HUES48 (cell line): ENCODE measurements at regions not wholly inside any gene's neighbourhood (a gene's known extent, or its start where the extent isn't known, plus 50 kb on each side); places are given as distances from the start of the nearest gene placed in this dataset.

Experiments
- H3K27ac ChIP-seq: one replicate; pipeline ENCODE4 v1.7.0; 2013; ENCODE audit warnings: low read depth, low read length, inconsistent platforms
- H3K27me3 ChIP-seq: 2 replicates; pipeline ENCODE4 v1.6.1; 2013; ENCODE audit warnings: mild to moderate bottlenecking, low read length; ENCODE audit not compliant: control insufficient read depth, insufficient read depth
- H3K36me3 ChIP-seq: 2 replicates; pipeline ENCODE4 v1.6.1; 2013; ENCODE audit warnings: low read length; ENCODE audit not compliant: control insufficient read depth, insufficient read depth
- H3K4me1 ChIP-seq: 2 replicates; pipeline ENCODE4 v1.6.1; 2013; ENCODE audit warnings: mild to moderate bottlenecking, low read length; ENCODE audit not compliant: control insufficient read depth, insufficient read depth
- H3K4me3 ChIP-seq: 2 replicates; pipeline ENCODE4 v1.5.1; 2013; ENCODE audit warnings: mild to moderate bottlenecking, low read depth, low read length
- H3K9ac ChIP-seq: 2 replicates; pipeline ENCODE4 v1.6.1; 2013; ENCODE audit warnings: mild to moderate bottlenecking, low read depth, low read length, moderate library complexity
- H3K9me3 ChIP-seq: 2 replicates; pipeline ENCODE4 v1.6.1; 2013; ENCODE audit warnings: low read length; ENCODE audit not compliant: control insufficient read depth, insufficient read depth

- Histone ChIP-seq H3K4me3 (no peak overlapping the region), H3K36me3 (no peaks in the 10 kb centered on the region)
Measured at GRCh38 chr11:8796941-8797340, 114.0 kb upstream of the AKIP1 start.

GRCh38 chr11:8799273-8799672, 111.7 kb upstream of the AKIP1 start:
- H3K27ac ChIP-seq, result no peak overlapping the region
- no peak overlapping the region for H3K4me3 ChIP-seq
- H3K9me3 ChIP-seq, result no peaks in the 10 kb centered on the region
- no peaks in the 10 kb centered on the region for H3K27me3 ChIP-seq
- H3K4me1 ChIP-seq, result peaks cover 3% of the 10 kb centered on the region; the same call in 1 of the 2 replicates
- H3K9ac ChIP-seq, result no peak overlapping the region
- no peaks in the 10 kb centered on the region for H3K36me3 ChIP-seq

More at GRCh38 chr11:8796941-8797340, 114.0 kb upstream of the AKIP1 start:
- peaks cover 5% of the 10 kb centered on the region; the same call in 1 of the 2 replicates for H3K4me1 ChIP-seq
- H3K27me3 ChIP-seq, result no peaks in the 10 kb centered on the region
- no peak overlapping the region for H3K27ac ChIP-seq
- no peaks in the 10 kb centered on the region for H3K9me3 ChIP-seq
- H3K9ac ChIP-seq, result no peak overlapping the region

- no peaks in the 10 kb centered on the region for H3K36me3 ChIP-seq
- H3K4me1 ChIP-seq, result no peaks in the 10 kb centered on the region
- H3K27ac ChIP-seq, result no peak overlapping the region
- no peak overlapping the region for H3K4me3 ChIP-seq
- H3K9me3 ChIP-seq, result no peaks in the 10 kb centered on the region
- H3K27me3 ChIP-seq, result no peaks in the 10 kb centered on the region
- H3K9ac ChIP-seq, result no peak overlapping the region
Measured at GRCh38 chr11:8800520-8801110, 110.4 kb upstream of the AKIP1 start.

- H3K4me3 ChIP-seq, result no peak overlapping the region
- no peak overlapping the region for H3K27ac ChIP-seq
- H3K36me3 ChIP-seq, result no peaks in the 10 kb centered on the region
- no peaks in the 10 kb centered on the region for H3K27me3 ChIP-seq
- no peaks in the 10 kb centered on the region for H3K4me1 ChIP-seq
- no peaks in the 10 kb centered on the region for H3K9me3 ChIP-seq
- no peak overlapping the region for H3K9ac ChIP-seq
Measured at GRCh38 chr11:8801121-8801520, 109.9 kb upstream of the AKIP1 start.

GRCh38 chr11:8802251-8802650, 108.7 kb upstream of the AKIP1 start:
- H3K36me3 ChIP-seq, result no peaks in the 10 kb centered on the region
- H3K9ac ChIP-seq, result no peak overlapping the region
- no peak overlapping the region for H3K27ac ChIP-seq
- no peaks in the 10 kb centered on the region for H3K9me3 ChIP-seq
- no peaks in the 10 kb centered on the region for H3K27me3 ChIP-seq
- H3K4me1 ChIP-seq, result no peaks in the 10 kb centered on the region
- H3K4me3 ChIP-seq, result no peak overlapping the region

GRCh38 chr11:8803973-8804372, 107.0 kb upstream of the AKIP1 start:
- Histone ChIP-seq H3K9ac (no peak overlapping the region), H3K36me3 (no peaks in the 10 kb centered on the region), H3K27me3 (no peaks in the 10 kb centered on the region), H3K27ac (no peak overlapping the region), H3K4me1 (no peaks in the 10 kb centered on the region), H3K9me3 (no peaks in the 10 kb centered on the region), H3K4me3 (no peak overlapping the region)

- Histone ChIP-seq H3K4me3 (no peak overlapping the region), H3K27me3 (no peaks in the 10 kb centered on the region), H3K4me1 (peaks cover 6% of the 10 kb centered on the region; the same call in 1 of the 2 replicates), H3K36me3 (no peaks in the 10 kb centered on the region), H3K9ac (no peak overlapping the region), H3K9me3 (no peaks in the 10 kb centered on the region), H3K27ac (no peak overlapping the region)
Measured at GRCh38 chr11:8805296-8805695, 105.7 kb upstream of the AKIP1 start.

GRCh38 chr11:8806974-8807373, 104.0 kb upstream of the AKIP1 start:
- Histone ChIP-seq H3K4me3 (no peak overlapping the region), H3K27me3 (no peaks in the 10 kb centered on the region), H3K9ac (no peak overlapping the region), H3K36me3 (no peaks in the 10 kb centered on the region), H3K4me1 (peaks cover 14% of the 10 kb centered on the region), H3K27ac (no peak overlapping the region), H3K9me3 (no peaks in the 10 kb centered on the region)

- Histone ChIP-seq H3K27me3 (no peaks in the 10 kb centered on the region), H3K9me3 (no peaks in the 10 kb centered on the region), H3K27ac (no peak overlapping the region), H3K9ac (no peak overlapping the region), H3K4me3 (no peak overlapping the region), H3K4me1 (peaks cover 14% of the 10 kb centered on the region), H3K36me3 (no peaks in the 10 kb centered on the region)
Measured at GRCh38 chr11:8807544-8808225, 103.3 kb upstream of the AKIP1 start.

- Histone ChIP-seq H3K9me3 (no peaks in the 10 kb centered on the region), H3K27me3 (no peaks in the 10 kb centered on the region), H3K4me1 (peaks cover 16% of the 10 kb centered on the region), H3K4me3 (no peak overlapping the region), H3K27ac (no peak overlapping the region), H3K9ac (no peak overlapping the region), H3K36me3 (no peaks in the 10 kb centered on the region)
Measured at GRCh38 chr11:8808226-8808585, 102.8 kb upstream of the AKIP1 start.

- Histone ChIP-seq H3K4me3 (no peak overlapping the region), H3K4me1 (peaks cover 27% of the 10 kb centered on the region), H3K9ac (no peak overlapping the region), H3K9me3 (no peaks in the 10 kb centered on the region), H3K27ac (no peak overlapping the region), H3K27me3 (no peaks in the 10 kb centered on the region), H3K36me3 (no peaks in the 10 kb centered on the region)
Measured at GRCh38 chr11:8809241-8809938, 101.6 kb upstream of the AKIP1 start.
